ENCODE measurements at regions not wholly inside any gene's neighbourhood (a gene's known extent, or its start where the extent isn't known, plus 50 kb on each side); places are given as distances from the start of the nearest gene placed in this dataset.

- no peak overlapping the region for H3K9ac ChIP-seq (ENCODE audit: low read length)
- no peak overlapping the region for H3K23ac ChIP-seq (ENCODE audit: low read length in 2 of 2)
- H4K8ac ChIP-seq (ENCODE audit: low read length): no peak overlapping the region
- no peak overlapping the region for H2AK5ac ChIP-seq (ENCODE audit: low read length, severe bottlenecking)
- no peak overlapping the region for H3K27ac ChIP-seq (ENCODE audit: low read length, poor library complexity, severe bottlenecking)
- H3K9me3 ChIP-seq (ENCODE audit: control insufficient read depth, low read length): no peaks in the 10 kb centered on the region
- no peak overlapping the region for H2BK5ac ChIP-seq (ENCODE audit: low read depth, low read length, poor library complexity, severe bottlenecking)
- no peak overlapping the region for H4K91ac ChIP-seq (ENCODE audit: low read length)
- no peaks in the 10 kb centered on the region for H3K4me1 ChIP-seq (ENCODE audit: control insufficient read depth, insufficient read depth, low read depth, low read length)
- DNase-seq: no peak
- no peak overlapping the region for H3K4ac ChIP-seq (ENCODE audit: low read depth in 1 of 2, low read length in 2 of 2)
- no peak overlapping the region for H2AFZ ChIP-seq (ENCODE audit: low read depth, low read length)
- no peak overlapping the region for H3K4me2 ChIP-seq (ENCODE audit: low read length, poor library complexity, severe bottlenecking)
- no peak overlapping the region for H3K4me3 ChIP-seq (ENCODE audit: insufficient read depth in 1 of 2, low read depth in 1 of 2, low read length in 2 of 2)
- no peak overlapping the region for H3K14ac ChIP-seq (ENCODE audit: low read length in 2 of 2)
- H3K36me3 ChIP-seq (ENCODE audit: control insufficient read depth in 1 of 2, insufficient read depth in 2 of 2, low read depth in 1 of 2, low read length in 2 of 2): no peaks in the 10 kb centered on the region
- WGBS: 89% methylated on average over 2 of the region's 2 CpGs
- no peak overlapping the region for H3K18ac ChIP-seq (ENCODE audit: low read depth in 1 of 2, low read length in 2 of 2)
- H3K79me1 ChIP-seq (replicated peaks; ENCODE audit: low read length, poor library complexity, severe bottlenecking): no peaks in the 10 kb centered on the region
- no peak overlapping the region for H2BK120ac ChIP-seq (ENCODE audit: low read depth, low read length)
- no peak overlapping the region for H2BK15ac ChIP-seq (ENCODE audit: low read depth, poor library complexity, severe bottlenecking)
- H3K27me3 ChIP-seq (ENCODE audit: control insufficient read depth in 1 of 2, insufficient read depth in 1 of 2, low read length in 2 of 2): no peaks in the 10 kb centered on the region
- H2BK12ac ChIP-seq (ENCODE audit: low read length in 2 of 2): no peak overlapping the region
Observed at GRCh38 chr7:52616552-52616951, 418.9 kb upstream of the POM121L12 start.

DNA sequence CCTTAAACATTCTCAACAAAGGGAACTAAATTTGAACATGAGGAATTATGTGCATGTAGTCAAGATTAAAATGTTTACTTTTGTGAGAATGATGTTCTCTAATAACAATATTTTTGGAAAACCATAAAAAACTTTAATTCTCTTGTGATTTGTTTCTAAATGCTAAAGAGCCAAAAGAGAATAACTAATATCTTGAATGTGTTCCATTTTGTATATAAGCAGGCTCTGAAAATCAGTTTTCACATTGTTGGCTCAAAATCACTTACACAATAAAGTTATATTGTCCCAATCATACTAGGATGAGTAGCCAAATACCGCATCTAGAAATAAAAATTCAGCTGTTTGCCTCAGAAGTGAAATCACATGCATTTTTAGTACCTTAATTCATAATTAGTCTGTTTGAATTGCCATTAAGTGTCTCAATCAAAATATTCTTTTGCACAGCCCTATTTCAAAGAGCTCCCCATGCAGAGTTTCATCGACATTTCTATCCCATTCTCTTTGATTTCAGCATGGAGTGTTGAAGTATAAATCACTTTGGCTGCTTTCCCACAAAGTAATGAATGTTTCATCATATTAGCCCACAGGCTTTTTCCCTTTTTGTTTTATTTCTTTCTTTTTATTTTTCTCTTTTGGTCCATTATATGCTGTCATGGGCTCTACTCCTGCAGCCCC lies 420.3 kb upstream of the POM121L12 start:
- Histone ChIP-seq H3K4ac (ENCODE audit: low read depth in 1 of 2, low read length in 2 of 2) (no peak overlapping the region), H3K4me2 (ENCODE audit: low read length, poor library complexity, severe bottlenecking) (no peak overlapping the region), H3K27ac (ENCODE audit: low read length, poor library complexity, severe bottlenecking) (no peak overlapping the region), H2BK5ac (ENCODE audit: low read depth, low read length, poor library complexity, severe bottlenecking) (no peak overlapping the region), H3K36me3 (ENCODE audit: control insufficient read depth in 1 of 2, insufficient read depth in 2 of 2, low read depth in 1 of 2, low read length in 2 of 2) (no peaks in the 10 kb centered on the region), H4K8ac (ENCODE audit: low read length) (no peak overlapping the region), H2BK12ac (ENCODE audit: low read length in 2 of 2) (no peak overlapping the region), H3K18ac (ENCODE audit: low read depth in 1 of 2, low read length in 2 of 2) (no peak overlapping the region), H3K27me3 (ENCODE audit: control insufficient read depth in 1 of 2, insufficient read depth in 1 of 2, low read length in 2 of 2) (no peaks in the 10 kb centered on the region), H2AK5ac (ENCODE audit: low read length, severe bottlenecking) (no peak overlapping the region), H3K4me1 (ENCODE audit: control insufficient read depth, insufficient read depth, low read depth, low read length) (no peaks in the 10 kb centered on the region), H2AFZ (ENCODE audit: low read depth, low read length) (no peak overlapping the region), H3K79me1 (replicated peaks; ENCODE audit: low read length, poor library complexity, severe bottlenecking) (no peaks in the 10 kb centered on the region), H3K9me3 (ENCODE audit: control insufficient read depth, low read length) (no peaks in the 10 kb centered on the region), H3K4me3 (ENCODE audit: insufficient read depth in 1 of 2, low read depth in 1 of 2, low read length in 2 of 2) (no peak overlapping the region), H2BK120ac (ENCODE audit: low read depth, low read length) (no peak overlapping the region), H3K14ac (ENCODE audit: low read length in 2 of 2) (no peak overlapping the region), H3K23ac (ENCODE audit: low read length in 2 of 2) (no peak overlapping the region), H2BK15ac (ENCODE audit: low read depth, poor library complexity, severe bottlenecking) (no peak overlapping the region), H4K91ac (ENCODE audit: low read length) (no peak overlapping the region), H3K9ac (ENCODE audit: low read length) (no peak overlapping the region)
- WGBS: 73% methylated on average over 1 of the region's 2 CpGs
- DNase-seq: no peak

DNA sequence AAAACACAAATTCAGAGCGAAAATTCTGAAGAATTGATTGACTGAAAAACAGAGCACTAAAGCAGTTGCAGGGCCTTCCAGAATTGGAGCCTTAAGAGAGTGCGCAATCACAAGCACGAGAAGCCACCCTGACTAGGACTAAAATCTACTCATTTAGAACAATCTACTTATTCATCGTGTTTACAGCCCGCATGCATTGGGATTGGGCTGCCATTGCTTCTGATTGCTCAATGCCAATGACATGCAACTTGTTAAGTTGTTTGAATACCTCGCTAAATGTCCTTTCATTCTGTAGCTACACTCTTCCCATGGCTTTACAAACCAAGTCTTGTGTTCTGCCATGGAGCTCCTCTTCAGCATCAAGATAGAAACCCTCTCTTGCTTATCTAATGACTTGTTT lies 425.9 kb upstream of the POM121L12 start:
- Histone ChIP-seq H3K27ac (ENCODE audit: low read length, poor library complexity, severe bottlenecking) (no peak overlapping the region), H3K4me3 (ENCODE audit: insufficient read depth in 1 of 2, low read depth in 1 of 2, low read length in 2 of 2) (no peak overlapping the region), H2AK5ac (ENCODE audit: low read length, severe bottlenecking) (no peak overlapping the region), H3K9ac (ENCODE audit: low read length) (no peak overlapping the region), H3K4me2 (ENCODE audit: low read length, poor library complexity, severe bottlenecking) (no peak overlapping the region), H2AFZ (ENCODE audit: low read depth, low read length) (no peak overlapping the region), H3K23ac (ENCODE audit: low read length in 2 of 2) (no peak overlapping the region), H3K14ac (ENCODE audit: low read length in 2 of 2) (no peak overlapping the region), H3K27me3 (ENCODE audit: control insufficient read depth in 1 of 2, insufficient read depth in 1 of 2, low read length in 2 of 2) (no peaks in the 10 kb centered on the region), H3K79me1 (replicated peaks; ENCODE audit: low read length, poor library complexity, severe bottlenecking) (no peaks in the 10 kb centered on the region), H3K4me1 (ENCODE audit: control insufficient read depth, insufficient read depth, low read depth, low read length) (no peaks in the 10 kb centered on the region), H3K18ac (ENCODE audit: low read depth in 1 of 2, low read length in 2 of 2) (no peak overlapping the region), H2BK15ac (ENCODE audit: low read depth, poor library complexity, severe bottlenecking) (no peak overlapping the region), H2BK5ac (ENCODE audit: low read depth, low read length, poor library complexity, severe bottlenecking) (no peak overlapping the region), H2BK120ac (ENCODE audit: low read depth, low read length) (no peak overlapping the region), H3K36me3 (ENCODE audit: control insufficient read depth in 1 of 2, insufficient read depth in 2 of 2, low read depth in 1 of 2, low read length in 2 of 2) (no peaks in the 10 kb centered on the region), H2BK12ac (ENCODE audit: low read length in 2 of 2) (no peak overlapping the region), H4K8ac (ENCODE audit: low read length) (no peak overlapping the region), H3K4ac (ENCODE audit: low read depth in 1 of 2, low read length in 2 of 2) (no peak overlapping the region), H4K91ac (ENCODE audit: low read length) (no peak overlapping the region), H3K9me3 (ENCODE audit: control insufficient read depth, low read length) (no peaks in the 10 kb centered on the region)
- no peak for DNase-seq
- 89% methylated on average over 6 of the region's 6 CpGs for WGBS

DNA sequence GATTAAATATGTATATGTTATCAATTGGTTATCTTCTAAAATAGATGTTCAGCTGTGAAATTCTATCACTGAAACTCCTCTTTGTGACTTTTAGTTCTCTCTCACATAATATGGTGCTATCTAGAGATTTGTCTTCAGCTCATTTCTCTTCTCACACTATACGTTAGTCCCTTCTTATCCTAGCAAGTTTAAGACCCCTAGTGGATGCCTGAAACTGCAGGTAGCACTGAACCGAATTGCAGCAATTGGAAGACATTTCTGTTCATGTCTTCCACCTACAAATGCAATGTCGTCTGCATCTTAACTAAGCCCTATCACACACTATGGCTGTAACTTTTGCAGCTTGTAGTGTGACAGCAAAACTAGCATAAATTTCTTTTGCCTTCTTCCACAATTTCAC lies 442.7 kb upstream of the POM121L12 start:
- Histone ChIP-seq H3K9me3 (ENCODE audit: control insufficient read depth, low read length) (peaks cover 5% of the 10 kb centered on the region), H2BK120ac (ENCODE audit: low read depth, low read length) (no peak overlapping the region), H3K36me3 (ENCODE audit: control insufficient read depth in 1 of 2, insufficient read depth in 2 of 2, low read depth in 1 of 2, low read length in 2 of 2) (no peaks in the 10 kb centered on the region), H2AK5ac (ENCODE audit: low read length, severe bottlenecking) (no peak overlapping the region), H3K27me3 (ENCODE audit: control insufficient read depth in 1 of 2, insufficient read depth in 1 of 2, low read length in 2 of 2) (no peaks in the 10 kb centered on the region), H3K4me3 (ENCODE audit: insufficient read depth in 1 of 2, low read depth in 1 of 2, low read length in 2 of 2) (no peak overlapping the region), H2BK12ac (ENCODE audit: low read length in 2 of 2) (no peak overlapping the region), H2AFZ (ENCODE audit: low read depth, low read length) (no peak overlapping the region), H3K79me1 (replicated peaks; ENCODE audit: low read length, poor library complexity, severe bottlenecking) (no peaks in the 10 kb centered on the region), H3K18ac (ENCODE audit: low read depth in 1 of 2, low read length in 2 of 2) (no peak overlapping the region), H4K91ac (ENCODE audit: low read length) (no peak overlapping the region), H3K4ac (ENCODE audit: low read depth in 1 of 2, low read length in 2 of 2) (no peak overlapping the region), H3K4me2 (ENCODE audit: low read length, poor library complexity, severe bottlenecking) (no peak overlapping the region), H3K14ac (ENCODE audit: low read length in 2 of 2) (no peak overlapping the region), H2BK5ac (ENCODE audit: low read depth, low read length, poor library complexity, severe bottlenecking) (no peak overlapping the region), H3K4me1 (ENCODE audit: control insufficient read depth, insufficient read depth, low read depth, low read length) (no peaks in the 10 kb centered on the region), H3K9ac (ENCODE audit: low read length) (no peak overlapping the region), H4K8ac (ENCODE audit: low read length) (no peak overlapping the region), H3K23ac (ENCODE audit: low read length in 2 of 2) (no peak overlapping the region), H2BK15ac (ENCODE audit: low read depth, poor library complexity, severe bottlenecking) (no peak overlapping the region), H3K27ac (ENCODE audit: low read length, poor library complexity, severe bottlenecking) (no peak overlapping the region)
- no peak for DNase-seq
- 82% methylated on average over 3 of the region's 3 CpGs for WGBS

All from mesenchymal stem cell (in vitro differentiated cells and primary cell).